ENCODE measurements at regions not wholly inside any gene's neighbourhood (a gene's known extent, or its start where the extent isn't known, plus 50 kb on each side); places are given as distances from the start of the nearest gene placed in this dataset.

DNA sequence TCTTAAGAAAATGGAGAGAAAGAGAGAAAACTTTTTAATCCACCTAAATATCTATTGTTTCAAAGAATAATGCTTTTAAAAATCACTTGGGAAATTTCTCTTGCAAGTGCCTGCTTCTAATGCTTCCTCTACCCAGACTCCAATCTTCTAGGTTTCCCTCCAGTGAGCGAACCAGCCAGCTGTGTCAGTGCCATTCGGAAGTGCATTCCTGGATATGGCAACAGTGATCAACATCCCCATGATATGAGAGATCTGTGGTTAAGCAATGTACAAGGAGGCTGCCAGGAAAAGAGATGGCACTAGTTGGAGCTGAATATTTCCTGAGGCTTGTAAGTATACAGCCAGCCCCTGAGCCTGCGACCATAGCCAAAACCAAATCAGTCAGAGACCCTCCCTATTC, 53.3 kb upstream of the KCNMB2 start:
- H3K36me3 ChIP-seq, result no peaks in the 10 kb centered on the region
- no peaks in the 10 kb centered on the region for H3K4me1 ChIP-seq
- H3K4me3 ChIP-seq, result no peak overlapping the region
- no peak overlapping the region for H3K27ac ChIP-seq
- H3K9me3 ChIP-seq, result no peaks in the 10 kb centered on the region
- TF ChIP-seq, protein P1, sequence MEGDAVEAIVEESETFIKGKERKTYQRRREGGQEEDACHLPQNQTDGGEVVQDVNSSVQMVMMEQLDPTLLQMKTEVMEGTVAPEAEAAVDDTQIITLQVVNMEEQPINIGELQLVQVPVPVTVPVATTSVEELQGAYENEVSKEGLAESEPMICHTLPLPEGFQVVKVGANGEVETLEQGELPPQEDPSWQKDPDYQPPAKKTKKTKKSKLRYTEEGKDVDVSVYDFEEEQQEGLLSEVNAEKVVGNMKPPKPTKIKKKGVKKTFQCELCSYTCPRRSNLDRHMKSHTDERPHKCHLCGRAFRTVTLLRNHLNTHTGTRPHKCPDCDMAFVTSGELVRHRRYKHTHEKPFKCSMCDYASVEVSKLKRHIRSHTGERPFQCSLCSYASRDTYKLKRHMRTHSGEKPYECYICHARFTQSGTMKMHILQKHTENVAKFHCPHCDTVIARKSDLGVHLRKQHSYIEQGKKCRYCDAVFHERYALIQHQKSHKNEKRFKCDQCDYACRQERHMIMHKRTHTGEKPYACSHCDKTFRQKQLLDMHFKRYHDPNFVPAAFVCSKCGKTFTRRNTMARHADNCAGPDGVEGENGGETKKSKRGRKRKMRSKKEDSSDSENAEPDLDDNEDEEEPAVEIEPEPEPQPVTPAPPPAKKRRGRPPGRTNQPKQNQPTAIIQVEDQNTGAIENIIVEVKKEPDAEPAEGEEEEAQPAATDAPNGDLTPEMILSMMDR (IDR thresholded peaks at IDR 0.05), result no peak
- DNase-seq (ENCODE audit: low spot score in 2 of 2), result no peak
- H3K27me3 ChIP-seq, result no peaks in the 10 kb centered on the region
- intact Hi-C loops (cut with DNase I), result no loop called here

DNA sequence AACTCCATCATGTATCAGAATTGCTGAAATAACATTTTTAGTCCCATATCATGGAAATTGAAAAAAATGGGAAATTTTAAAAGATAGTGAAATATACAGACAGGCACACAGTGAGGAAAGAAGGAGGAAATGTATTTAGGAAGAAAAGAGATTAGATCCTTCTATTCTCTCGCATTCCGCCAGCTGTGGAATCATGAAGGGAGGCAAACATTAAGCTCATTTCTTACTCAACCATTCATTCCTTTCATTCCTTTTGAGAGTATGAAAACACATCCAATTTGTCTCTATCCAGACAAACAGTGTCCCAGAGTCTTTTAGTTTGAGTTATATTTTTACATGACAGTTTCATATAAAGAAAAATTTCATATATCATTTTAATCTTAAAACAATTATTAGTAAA, 52.5 kb upstream of the KCNMB2 start:
- TF ChIP-seq, protein P1 (IDR thresholded peaks at IDR 0.05), result no peak
- intact Hi-C loops (cut with DNase I), result no loop called here
- H3K36me3 ChIP-seq, result no peaks in the 10 kb centered on the region
- no peaks in the 10 kb centered on the region for H3K27me3 ChIP-seq
- DNase-seq (ENCODE audit: low spot score in 2 of 2), result no peak
- no peak overlapping the region for H3K4me3 ChIP-seq
- H3K9me3 ChIP-seq, result no peaks in the 10 kb centered on the region
- no peaks in the 10 kb centered on the region for H3K4me1 ChIP-seq
- no peak overlapping the region for H3K27ac ChIP-seq

DNA sequence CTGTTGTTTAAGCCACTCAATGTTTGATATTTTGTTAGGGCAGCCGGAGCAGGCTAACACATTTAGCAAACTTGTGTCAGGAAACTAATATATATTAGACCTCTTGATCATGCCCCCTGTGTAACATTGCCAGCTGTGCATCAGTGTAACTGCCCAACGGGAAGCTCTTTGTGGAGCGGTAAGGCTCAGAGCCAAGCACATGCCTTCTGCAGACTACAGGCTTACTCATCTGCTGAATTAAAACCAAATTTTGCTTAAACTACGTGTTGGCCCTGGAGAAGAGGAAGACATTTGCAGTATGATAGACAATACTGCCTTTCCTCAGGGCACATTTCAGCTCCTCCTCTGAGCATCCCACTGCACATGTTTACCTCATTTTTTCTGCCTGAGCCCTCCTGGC, 50.5 kb upstream of the KCNMB2 start:
- H3K27ac ChIP-seq, result no peak overlapping the region
- intact Hi-C loops (cut with DNase I), result no loop called here

More for the DNA sequence above, 50.5 kb upstream of the KCNMB2 start:
- TF ChIP-seq, protein P1 (IDR thresholded peaks at IDR 0.05), result no peak
- Histone ChIP-seq H3K4me1 (no peaks in the 10 kb centered on the region), H3K9me3 (no peaks in the 10 kb centered on the region), H3K36me3 (no peaks in the 10 kb centered on the region), H3K4me3 (no peak overlapping the region), H3K27me3 (no peaks in the 10 kb centered on the region)
- DNase-seq (ENCODE audit: low spot score in 2 of 2), result no peak

All from ascending aorta (tissue), 2 donors.